ENCODE measurements at regions not wholly inside any gene's neighbourhood (a gene's known extent, or its start where the extent isn't known, plus 50 kb on each side); places are given as distances from the start of the nearest gene placed in this dataset.
A peak's percentile ranks its signal among the peaks of the same experiment; 100 is the strongest.

DNA sequence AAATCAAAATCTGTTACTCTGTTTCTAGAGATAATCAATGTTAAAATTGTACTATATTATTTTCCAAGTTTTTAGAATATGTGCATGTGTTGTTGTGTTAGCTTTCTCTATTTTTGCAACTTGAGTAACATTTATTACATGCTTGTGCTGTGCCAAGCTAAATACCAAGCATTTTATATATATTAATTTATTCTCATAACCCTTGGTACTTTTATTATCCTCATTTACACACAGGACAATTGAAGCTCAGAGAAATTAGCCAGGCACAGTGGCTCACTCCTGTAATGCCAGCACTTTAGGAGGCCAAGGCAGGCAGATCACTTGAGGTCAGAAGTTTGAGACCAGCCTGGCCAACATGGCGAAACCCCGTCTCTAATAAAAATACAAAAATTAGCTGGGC, 254.0 kb upstream of the DMRT1 start:
- DNase-seq (ENCODE audit: low read depth, low spot score): no peak
- H3K9ac ChIP-seq (ENCODE audit: insufficient read length, low read depth): no peak overlapping the region
- TF ChIP-seq YY1 (IDR thresholded peaks at IDR 0.05; ENCODE audit: insufficient read depth, insufficient read length) (no peak), SUZ12 (IDR thresholded peaks at IDR 0.05; ENCODE audit: extremely low read depth, insufficient read depth, insufficient read length) (no peak), ZNF274 (IDR thresholded peaks at IDR 0.05; ENCODE audit: low read depth, low read length) (no peak)
- H3K4me1 ChIP-seq (ENCODE audit: insufficient read depth, insufficient read length): no peaks in the 10 kb centered on the region
- H3K36me3 ChIP-seq (ENCODE audit: insufficient read depth, insufficient read length, low read length): no peaks in the 10 kb centered on the region
- no peak overlapping the region for H3K4me3 ChIP-seq (ENCODE audit: insufficient read length, low read depth)
- peaks cover 4% of the 10 kb centered on the region for H3K9me3 ChIP-seq (ENCODE audit: insufficient read depth, low read length)
- no peaks in the 10 kb centered on the region for H3K27me3 ChIP-seq (ENCODE audit: insufficient read depth, insufficient read length)

DNA sequence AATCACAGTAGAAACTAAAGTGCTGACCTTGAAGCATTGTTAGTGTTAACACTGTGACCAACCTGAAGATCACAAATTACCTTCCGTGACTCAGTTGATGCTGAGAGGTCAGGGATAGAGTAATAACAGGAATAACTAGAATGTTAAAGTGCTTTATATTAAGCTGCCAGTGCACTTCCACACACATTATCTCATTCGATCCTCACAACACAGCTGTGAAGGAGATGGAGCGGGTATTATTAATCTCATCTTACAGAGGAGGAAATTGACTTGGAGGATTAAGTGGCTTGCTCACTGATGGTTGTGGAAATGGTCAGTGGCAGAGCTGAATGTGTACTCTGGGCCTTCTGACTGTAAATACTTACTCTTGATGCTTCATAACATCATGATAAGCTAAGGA, 252.5 kb upstream of the DMRT1 start:
- H3K4me3 ChIP-seq (ENCODE audit: insufficient read length, low read depth): no peak overlapping the region
- H3K9ac ChIP-seq (ENCODE audit: insufficient read length, low read depth): no peak overlapping the region
- no peaks in the 10 kb centered on the region for H3K36me3 ChIP-seq (ENCODE audit: insufficient read depth, insufficient read length, low read length)
- no peak for DNase-seq (ENCODE audit: low read depth, low spot score)
- H3K27me3 ChIP-seq (ENCODE audit: insufficient read depth, insufficient read length): no peaks in the 10 kb centered on the region
- TF ChIP-seq SUZ12 (IDR thresholded peaks at IDR 0.05; ENCODE audit: extremely low read depth, insufficient read depth, insufficient read length): no peak
- TF ChIP-seq ZNF274 (IDR thresholded peaks at IDR 0.05; ENCODE audit: low read depth, low read length): no peak
- TF ChIP-seq YY1 (IDR thresholded peaks at IDR 0.05; ENCODE audit: insufficient read depth, insufficient read length): no peak
- no peaks in the 10 kb centered on the region for H3K4me1 ChIP-seq (ENCODE audit: insufficient read depth, insufficient read length)
- peaks cover 8% of the 10 kb centered on the region for H3K9me3 ChIP-seq (ENCODE audit: insufficient read depth, low read length)

DNA sequence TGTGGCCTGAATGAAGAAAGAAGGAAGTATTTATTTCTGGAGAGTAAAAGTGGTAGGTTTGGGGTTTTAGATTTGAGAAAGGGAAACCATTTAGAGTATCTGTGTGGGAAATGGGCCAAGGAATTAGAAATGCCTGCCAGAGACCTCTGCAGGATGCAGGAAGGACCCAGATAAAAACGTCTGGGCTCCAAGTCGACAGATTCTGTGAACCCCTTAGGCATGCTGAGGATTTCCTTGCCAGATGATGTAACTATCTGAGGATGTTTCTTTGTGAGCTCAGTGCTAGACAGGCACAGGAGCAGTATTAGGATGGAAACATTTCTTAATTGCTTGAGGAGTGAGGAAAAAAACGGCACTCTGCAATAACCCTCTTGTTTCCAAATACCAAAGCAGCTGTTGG, 251.8 kb upstream of the DMRT1 start:
- H3K36me3 ChIP-seq (ENCODE audit: insufficient read depth, insufficient read length, low read length): no peaks in the 10 kb centered on the region
- no peak overlapping the region for H3K4me3 ChIP-seq (ENCODE audit: insufficient read length, low read depth)
- TF ChIP-seq YY1 (IDR thresholded peaks at IDR 0.05; ENCODE audit: insufficient read depth, insufficient read length) (no peak), ZNF274 (IDR thresholded peaks at IDR 0.05; ENCODE audit: low read depth, low read length) (no peak)
- H3K4me1 ChIP-seq (ENCODE audit: insufficient read depth, insufficient read length): no peaks in the 10 kb centered on the region
- DNase-seq (ENCODE audit: low read depth, low spot score): no peak
- H3K27me3 ChIP-seq (ENCODE audit: insufficient read depth, insufficient read length): no peaks in the 10 kb centered on the region
- no peak overlapping the region for H3K9ac ChIP-seq (ENCODE audit: insufficient read length, low read depth)
- H3K9me3 ChIP-seq (ENCODE audit: insufficient read depth, low read length): peaks cover 8% of the 10 kb centered on the region

DNA sequence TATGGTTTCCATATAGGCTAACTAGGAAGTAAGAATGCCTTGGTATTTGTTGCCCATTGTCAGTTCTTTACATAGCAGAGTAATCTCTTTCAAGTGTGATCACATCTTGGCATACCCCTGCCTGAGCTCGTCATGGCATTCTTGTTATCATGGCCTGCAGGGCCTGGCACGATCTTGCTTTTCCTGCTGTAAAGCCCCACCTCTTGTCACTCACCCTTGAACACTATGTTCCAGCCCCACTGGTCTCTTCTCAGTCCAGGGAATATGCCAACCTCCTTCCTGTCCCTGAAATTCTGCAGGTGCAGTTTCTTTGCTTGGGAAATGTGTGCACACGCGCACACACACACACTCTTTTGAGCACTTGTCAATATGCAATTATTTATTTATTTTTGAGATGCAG, 250.2 kb upstream of the DMRT1 start:
- H3K4me3 ChIP-seq (ENCODE audit: insufficient read length, low read depth): no peak overlapping the region
- H3K27me3 ChIP-seq (ENCODE audit: insufficient read depth, insufficient read length): no peaks in the 10 kb centered on the region
- H3K9ac ChIP-seq (ENCODE audit: insufficient read length, low read depth): no peak overlapping the region
- no peaks in the 10 kb centered on the region for H3K4me1 ChIP-seq (ENCODE audit: insufficient read depth, insufficient read length)
- TF ChIP-seq SUZ12 (IDR thresholded peaks at IDR 0.05; ENCODE audit: extremely low read depth, insufficient read depth, insufficient read length): no peak
- TF ChIP-seq YY1 (IDR thresholded peaks at IDR 0.05; ENCODE audit: insufficient read depth, insufficient read length): no peak
- TF ChIP-seq ZNF274 (IDR thresholded peaks at IDR 0.05; ENCODE audit: low read depth, low read length): no peak
- no peak for DNase-seq (ENCODE audit: low read depth, low spot score)
- peaks cover 4% of the 10 kb centered on the region for H3K9me3 ChIP-seq (ENCODE audit: insufficient read depth, low read length)
- H3K36me3 ChIP-seq (ENCODE audit: insufficient read depth, insufficient read length, low read length): no peaks in the 10 kb centered on the region

DNA sequence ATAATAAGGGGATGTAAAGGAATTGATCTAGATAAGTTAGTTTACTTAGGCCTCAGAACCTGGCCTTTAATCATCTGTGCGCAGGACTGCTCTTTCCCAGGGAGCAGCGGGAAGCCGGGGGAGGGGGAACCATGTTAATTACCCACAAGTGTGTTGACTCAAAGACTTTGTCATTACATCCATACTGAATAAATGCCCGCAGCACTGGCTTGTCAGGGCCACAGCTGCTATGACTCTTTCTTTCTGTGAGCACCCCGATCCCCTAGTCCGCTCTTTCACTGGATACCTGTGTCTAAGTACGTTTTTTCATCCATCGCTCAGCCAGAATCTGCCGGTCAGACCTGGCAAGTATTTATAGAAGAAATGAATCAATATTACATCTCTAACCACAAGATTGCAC, 249.3 kb upstream of the DMRT1 start:
- no peak for TF ChIP-seq SUZ12 (IDR thresholded peaks at IDR 0.05; ENCODE audit: extremely low read depth, insufficient read depth, insufficient read length)
- no peak for TF ChIP-seq ZNF274 (IDR thresholded peaks at IDR 0.05; ENCODE audit: low read depth, low read length)
- TF ChIP-seq YY1 (IDR thresholded peaks at IDR 0.05; ENCODE audit: insufficient read depth, insufficient read length): no peak
- H3K9ac ChIP-seq (ENCODE audit: insufficient read length, low read depth): no peak overlapping the region
- no peak overlapping the region for H3K4me3 ChIP-seq (ENCODE audit: insufficient read length, low read depth)
- peak; percentile 9 for DNase-seq (ENCODE audit: low read depth, low spot score)
- peaks cover 4% of the 10 kb centered on the region for H3K9me3 ChIP-seq (ENCODE audit: insufficient read depth, low read length)
- no peaks in the 10 kb centered on the region for H3K4me1 ChIP-seq (ENCODE audit: insufficient read depth, insufficient read length)
- no peaks in the 10 kb centered on the region for H3K36me3 ChIP-seq (ENCODE audit: insufficient read depth, insufficient read length, low read length)
- no peaks in the 10 kb centered on the region for H3K27me3 ChIP-seq (ENCODE audit: insufficient read depth, insufficient read length)

DNA sequence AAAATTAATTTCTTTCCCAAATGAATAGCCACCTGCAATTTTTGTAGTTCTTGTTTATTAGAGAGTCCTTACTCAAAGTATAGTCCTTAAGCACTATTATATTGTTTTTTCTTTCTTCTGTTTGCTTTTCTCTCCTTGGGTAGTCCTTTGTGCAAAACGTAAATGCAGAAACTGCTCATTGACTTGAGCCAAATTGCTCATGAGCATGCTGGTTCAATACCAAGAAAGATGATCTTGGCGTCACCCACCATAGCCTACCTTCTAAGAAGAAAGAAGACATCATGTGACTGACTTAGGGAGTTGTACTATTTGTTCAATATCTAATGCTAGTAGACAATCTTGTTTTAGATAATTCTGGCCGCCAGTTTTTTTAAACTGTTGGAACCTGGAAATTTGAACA, 248.8 kb upstream of the DMRT1 start:
- Histone ChIP-seq H3K36me3 (ENCODE audit: insufficient read depth, insufficient read length, low read length) (no peaks in the 10 kb centered on the region), H3K27me3 (ENCODE audit: insufficient read depth, insufficient read length) (no peaks in the 10 kb centered on the region), H3K4me3 (ENCODE audit: insufficient read length, low read depth) (no peak overlapping the region), H3K4me1 (ENCODE audit: insufficient read depth, insufficient read length) (no peaks in the 10 kb centered on the region), H3K9me3 (ENCODE audit: insufficient read depth, low read length) (peaks cover 4% of the 10 kb centered on the region), H3K9ac (ENCODE audit: insufficient read length, low read depth) (no peak overlapping the region)
- TF ChIP-seq SUZ12 (IDR thresholded peaks at IDR 0.05; ENCODE audit: extremely low read depth, insufficient read depth, insufficient read length) (no peak), YY1 (IDR thresholded peaks at IDR 0.05; ENCODE audit: insufficient read depth, insufficient read length) (no peak), ZNF274 (IDR thresholded peaks at IDR 0.05; ENCODE audit: low read depth, low read length) (no peak)
- DNase-seq (ENCODE audit: low read depth, low spot score): no peak

DNA sequence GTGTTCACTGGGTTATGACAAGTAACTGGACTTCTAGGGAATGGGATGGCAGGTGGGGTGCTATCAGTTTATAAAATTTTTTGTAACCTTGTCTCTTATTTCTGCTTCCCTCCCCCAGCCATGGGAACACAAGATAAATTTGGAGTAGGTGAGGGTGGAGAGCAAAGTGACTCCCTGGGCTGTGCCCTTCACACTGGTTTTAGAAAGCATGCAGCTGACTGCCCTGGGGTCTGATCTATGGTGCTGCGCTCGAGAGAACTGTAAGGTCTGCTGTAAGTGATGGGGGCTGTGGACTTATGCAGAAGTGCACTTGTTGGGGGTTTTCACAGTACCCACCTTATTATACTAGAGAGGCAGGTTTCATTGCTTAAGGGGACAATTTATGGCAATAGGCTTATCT, 247.7 kb upstream of the DMRT1 start:
- Histone ChIP-seq H3K4me3 (ENCODE audit: insufficient read length, low read depth) (no peak overlapping the region), H3K4me1 (ENCODE audit: insufficient read depth, insufficient read length) (no peaks in the 10 kb centered on the region)
- TF ChIP-seq SUZ12 (IDR thresholded peaks at IDR 0.05; ENCODE audit: extremely low read depth, insufficient read depth, insufficient read length): no peak
- no peak for TF ChIP-seq ZNF274 (IDR thresholded peaks at IDR 0.05; ENCODE audit: low read depth, low read length)
- TF ChIP-seq YY1 (IDR thresholded peaks at IDR 0.05; ENCODE audit: insufficient read depth, insufficient read length): no peak

DNA sequence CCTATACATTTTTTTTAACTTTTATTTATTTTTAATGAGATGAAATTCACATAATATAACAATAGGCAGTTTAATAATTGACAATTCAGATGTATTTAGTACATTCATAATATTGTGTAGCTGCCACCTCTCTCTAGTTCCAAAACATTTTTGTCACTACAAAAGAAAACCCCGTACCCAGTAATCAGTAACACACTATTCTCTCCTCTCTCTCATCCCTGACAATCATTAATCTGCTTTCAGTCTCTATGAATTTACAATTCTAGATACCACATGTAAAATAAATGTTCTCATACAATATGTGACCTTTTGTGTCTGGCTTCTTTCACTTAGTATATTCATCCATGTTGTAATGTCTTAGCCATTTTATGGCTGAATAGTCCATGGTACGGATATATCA, 244.8 kb upstream of the DMRT1 start:
- Histone ChIP-seq H3K4me3 (ENCODE audit: insufficient read length, low read depth) (no peak overlapping the region), H3K9me3 (ENCODE audit: insufficient read depth, low read length) (peaks cover 4% of the 10 kb centered on the region), H3K27me3 (ENCODE audit: insufficient read depth, insufficient read length) (no peaks in the 10 kb centered on the region), H3K36me3 (ENCODE audit: insufficient read depth, insufficient read length, low read length) (no peaks in the 10 kb centered on the region), H3K4me1 (ENCODE audit: insufficient read depth, insufficient read length) (no peaks in the 10 kb centered on the region), H3K9ac (ENCODE audit: insufficient read length, low read depth) (no peak overlapping the region)
- TF ChIP-seq YY1 (IDR thresholded peaks at IDR 0.05; ENCODE audit: insufficient read depth, insufficient read length): no peak
- TF ChIP-seq ZNF274 (IDR thresholded peaks at IDR 0.05; ENCODE audit: low read depth, low read length): no peak
- TF ChIP-seq SUZ12 (IDR thresholded peaks at IDR 0.05; ENCODE audit: extremely low read depth, insufficient read depth, insufficient read length): no peak
- DNase-seq (ENCODE audit: low read depth, low spot score): no peak

More for the DNA sequence above, 247.7 kb upstream of the DMRT1 start:
- H3K36me3 ChIP-seq (ENCODE audit: insufficient read depth, insufficient read length, low read length): no peaks in the 10 kb centered on the region
- H3K9ac ChIP-seq (ENCODE audit: insufficient read length, low read depth): no peak overlapping the region
- no peaks in the 10 kb centered on the region for H3K27me3 ChIP-seq (ENCODE audit: insufficient read depth, insufficient read length)
- DNase-seq (ENCODE audit: low read depth, low spot score): no peak
- H3K9me3 ChIP-seq (ENCODE audit: insufficient read depth, low read length): peaks cover 4% of the 10 kb centered on the region

Data from NT2/D1 (cell line).